GM23338 (cell line): ENCODE measurements at regions not wholly inside any gene's neighbourhood (a gene's known extent, or its start where the extent isn't known, plus 50 kb on each side); places are given as distances from the start of the nearest gene placed in this dataset.

Experiments used
- CTCF ChIP-seq, 2 experiments: fragments of 200-600 bp in 1 of 2; sonication (generic) in 1 of 2; conservative IDR thresholded peaks; 2 replicates each; pipeline versions ENCODE4 v1.5.1 to v1.6.1; 2016 to 2017; ENCODE audit warnings: antibody characterized with exemption in 2 of 2, low read depth in 2 of 2, mild to moderate bottlenecking in 2 of 2, moderate library complexity in 1 of 2
- EZH2 ChIP-seq: fragments of 200-600 bp; sonication (generic); IDR thresholded peaks from one replicate; pipeline ENCODE4 v1.8.0; 2017; ENCODE audit warnings: antibody characterized with exemption, mild to moderate bottlenecking, low read depth; ENCODE audit not compliant: unreplicated experiment
- POLR2AphosphoS5 ChIP-seq: IDR thresholded peaks from 2 replicates; pipeline ENCODE4 v1.6.1; 2016; ENCODE audit warnings: antibody characterized with exemption, low read depth
- REST ChIP-seq: IDR thresholded peaks from one replicate; pipeline ENCODE4 v1.6.1; 2018; ENCODE audit warnings: antibody characterized with exemption; ENCODE audit not compliant: unreplicated experiment

GRCh38 chr2:20130160-20130560, 78.7 kb upstream of the LAPTM4A start:
- TF ChIP-seq CTCF (conservative IDR thresholded peaks at IDR 0.05; ENCODE audit: low read depth in 2 of 2): no peak
- TF ChIP-seq POLR2AphosphoS5: no peak
- TF ChIP-seq EZH2: no peak
- no peak for TF ChIP-seq REST
